Fibroblast of skin of right biceps (primary cell): ENCODE measurements at regions not wholly inside any gene's neighbourhood (a gene's known extent, or its start where the extent isn't known, plus 50 kb on each side); places are given as distances from the start of the nearest gene placed in this dataset.
"Not testable (repeated sequence)": the region's sequence is repeated elsewhere in the genome, so short reads cannot be mapped to it uniquely, and the experiment has no call there.

Source experiments
- DNase-seq: peaks from one replicate; pipeline ENCODE4 v3.0.0-alpha.2; 2013

DNA sequence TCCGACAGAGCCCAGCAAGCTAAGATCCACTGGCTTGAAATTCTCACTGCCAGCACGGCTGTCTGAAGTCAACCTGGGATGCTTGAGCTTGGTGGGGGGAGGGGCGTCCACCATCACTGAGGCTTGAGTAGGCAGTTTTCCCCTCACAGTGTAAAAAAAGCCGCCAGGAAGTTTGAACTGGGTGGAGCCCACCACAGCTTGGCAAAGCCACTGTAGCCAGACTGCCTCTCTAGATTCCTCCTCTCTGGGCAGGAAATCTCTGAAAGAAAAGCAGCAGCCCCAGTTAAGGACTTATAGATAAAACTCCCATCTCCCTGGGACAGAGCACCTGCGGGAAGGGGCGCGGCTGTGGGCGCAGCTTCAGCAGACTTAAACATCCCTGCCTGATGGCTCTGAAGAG, 68.7 kb upstream of the LIPC start:
- DNase-seq = not testable (repeated sequence)

DNA sequence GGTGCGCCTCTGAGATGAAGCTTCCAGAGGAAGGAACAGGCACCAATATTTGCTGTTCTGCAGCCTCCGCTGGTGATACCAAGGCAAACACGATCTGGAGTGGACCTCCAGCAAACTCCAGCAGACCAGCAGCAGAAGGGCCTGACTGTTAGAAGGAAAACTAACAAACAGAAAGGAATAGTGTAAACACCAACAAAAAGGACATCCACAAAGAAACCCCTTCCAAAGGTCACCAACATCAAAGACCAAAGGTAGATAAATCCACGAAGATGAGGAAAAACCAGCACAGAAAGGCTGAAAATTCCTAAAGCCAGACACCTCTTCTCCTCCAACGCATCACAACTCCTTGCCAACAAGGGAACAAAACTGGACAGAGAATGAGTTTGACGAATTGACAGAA, 68.1 kb upstream of the LIPC start:
- DNase-seq = not testable (repeated sequence)

DNA sequence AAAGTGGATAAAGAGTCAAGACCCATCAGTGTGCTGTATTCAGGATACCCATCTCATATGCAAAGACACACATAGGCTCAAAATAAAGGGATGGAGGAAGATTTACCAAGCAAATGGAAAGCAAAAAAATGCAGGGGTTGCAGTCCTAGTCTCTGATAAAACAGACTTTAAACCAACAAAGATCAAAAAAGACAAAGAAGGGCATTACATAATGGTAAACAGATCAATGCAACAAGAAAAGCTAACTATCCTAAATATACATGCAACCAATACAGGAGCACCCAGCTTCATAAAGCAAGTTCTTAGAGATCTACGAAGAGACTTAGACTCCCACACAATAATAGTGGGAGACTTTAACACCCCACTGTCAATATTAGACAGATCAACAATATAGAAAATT, 66.7 kb upstream of the LIPC start:
- DNase-seq = not testable (repeated sequence)

DNA sequence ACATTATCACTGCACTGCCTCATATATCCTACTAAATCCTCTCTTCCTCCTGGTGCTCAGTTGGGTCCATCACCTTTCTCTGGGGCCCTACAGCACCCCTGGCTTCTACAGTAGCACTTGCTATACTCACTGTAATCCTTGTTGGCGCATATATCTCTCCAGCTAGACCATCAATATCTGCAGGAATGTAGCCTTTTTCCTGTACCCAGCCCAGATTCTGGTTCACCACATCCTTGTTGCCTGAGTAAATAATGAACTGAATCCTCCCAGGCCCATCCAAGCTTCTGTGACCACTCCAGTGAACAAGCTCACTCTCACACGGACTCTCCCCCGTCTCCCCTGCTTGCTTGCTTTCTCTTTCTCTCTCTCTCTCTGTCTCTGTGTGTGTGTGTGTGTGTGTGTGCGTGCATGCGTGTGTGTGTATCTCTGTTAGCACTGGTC, 62.5 kb upstream of the LIPC start:
- DNase-seq = peak; percentile 42

DNA sequence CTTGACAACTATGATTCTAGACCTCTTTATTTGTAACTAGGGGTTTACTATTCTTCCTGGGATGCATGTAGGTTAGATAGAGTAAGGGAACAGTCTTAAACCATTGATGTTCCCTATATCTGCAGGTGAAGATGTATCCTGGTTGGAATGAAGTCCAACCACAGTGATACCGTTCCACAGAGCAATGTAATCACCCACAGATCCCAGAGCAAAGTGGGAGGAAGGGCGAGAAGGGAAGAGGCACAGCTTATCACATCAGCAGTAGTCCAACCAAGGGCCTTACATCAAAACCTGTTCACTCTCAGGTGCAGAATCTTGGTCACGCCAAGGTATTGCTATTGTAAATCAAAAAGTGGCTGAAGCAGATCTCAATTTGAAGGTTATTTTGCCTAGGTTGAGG, 61.8 kb upstream of the LIPC start:
- no peak for DNase-seq

DNA sequence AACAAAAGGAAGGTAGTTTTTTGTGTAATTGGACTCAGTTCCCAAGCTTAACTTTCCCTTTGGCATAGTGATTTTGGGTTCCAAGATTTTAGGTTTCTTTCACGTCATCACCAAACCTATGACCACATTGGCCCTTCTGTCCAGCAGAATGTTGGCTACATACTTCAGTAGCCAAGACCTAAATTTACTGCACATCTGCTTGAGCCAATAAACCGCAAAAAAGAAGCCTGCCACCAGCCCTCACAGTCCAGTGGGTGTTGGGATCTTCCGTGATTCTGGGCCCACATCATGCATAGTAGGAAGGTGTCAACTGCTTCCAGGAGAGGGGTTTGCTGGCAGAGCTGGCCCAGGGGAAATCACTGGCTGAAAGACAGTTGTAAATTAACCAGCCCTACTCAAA, 57.6 kb upstream of the LIPC start:
- no peak for DNase-seq

DNA sequence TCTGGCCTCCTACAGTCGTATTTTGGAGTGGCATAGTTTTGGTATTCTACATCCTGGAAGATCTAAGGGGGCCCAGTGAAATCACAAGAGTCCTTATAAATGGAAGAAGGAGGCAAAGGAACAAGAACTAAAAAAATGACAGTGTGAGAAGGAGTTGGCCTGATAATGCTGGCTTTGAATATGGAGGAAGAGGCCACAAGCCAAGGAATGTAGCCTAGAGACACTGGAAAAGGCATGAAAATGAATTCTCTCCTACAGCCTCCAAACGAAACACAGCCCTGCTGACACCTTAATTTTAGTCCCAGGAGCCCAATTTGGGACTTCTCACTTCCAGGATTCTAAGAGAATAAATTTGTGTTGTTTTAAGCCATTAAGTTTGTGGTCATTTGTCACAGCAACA, 54.6 kb upstream of the LIPC start:
- no peak for DNase-seq

DNA sequence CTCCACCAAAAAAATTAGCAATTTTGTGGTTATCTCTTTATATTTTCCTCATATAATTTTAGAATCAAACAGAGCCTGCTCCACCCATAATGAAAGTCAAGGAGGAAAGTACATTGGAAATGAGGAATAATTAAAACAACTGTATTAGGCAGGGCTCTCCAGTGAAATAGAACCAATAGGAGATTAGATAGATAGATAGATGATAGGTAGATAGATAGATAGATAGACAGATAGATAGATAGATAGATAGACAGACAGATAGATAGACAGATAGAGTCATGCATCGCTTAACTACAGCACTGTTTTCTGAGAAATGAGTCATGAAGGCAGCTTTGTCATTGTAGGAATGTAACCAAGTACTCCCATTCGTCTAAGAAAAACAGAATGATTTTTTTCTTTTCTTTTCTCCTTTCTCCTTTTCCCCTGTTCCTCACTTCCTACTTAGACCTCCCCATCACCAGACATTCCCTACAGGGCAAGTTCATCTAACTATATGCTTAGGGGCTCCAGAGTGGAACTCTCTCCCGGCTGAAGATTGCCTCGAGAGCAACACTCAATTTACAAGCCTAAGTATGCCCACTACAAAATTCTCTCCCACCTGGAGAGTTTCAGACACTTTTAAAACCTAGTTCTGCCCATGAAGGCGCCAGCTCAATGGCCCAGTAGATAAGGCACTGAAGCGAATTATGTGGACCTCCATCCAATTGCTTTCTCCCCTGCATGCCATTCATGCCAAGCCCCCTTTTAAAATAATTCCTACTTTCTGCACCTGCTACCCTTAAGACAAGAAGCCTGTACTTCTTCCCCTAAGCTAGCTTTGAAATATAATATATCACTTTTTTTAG, 53.3 kb upstream of the LIPC start:
- DNase-seq = peak; percentile 40

DNA sequence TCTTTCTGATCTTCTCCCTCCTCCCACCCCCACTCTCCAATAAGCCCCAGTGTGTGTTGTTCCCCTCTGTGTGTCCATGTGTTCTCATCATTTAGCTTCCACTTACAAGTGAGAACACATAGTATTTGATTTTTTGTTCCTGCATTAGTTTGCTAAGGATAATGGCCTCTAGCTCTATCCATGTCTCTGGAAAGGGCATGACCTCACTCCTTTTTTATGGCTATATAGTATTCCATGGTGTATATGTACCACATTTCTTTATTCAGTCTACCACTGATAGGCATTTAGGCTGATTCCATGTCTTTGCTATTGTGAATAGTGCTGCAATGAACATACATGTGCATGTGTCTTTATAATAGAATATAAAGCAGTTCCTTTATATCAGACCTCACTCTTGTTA, 52.3 kb upstream of the LIPC start:
- not testable (repeated sequence) for DNase-seq

DNA sequence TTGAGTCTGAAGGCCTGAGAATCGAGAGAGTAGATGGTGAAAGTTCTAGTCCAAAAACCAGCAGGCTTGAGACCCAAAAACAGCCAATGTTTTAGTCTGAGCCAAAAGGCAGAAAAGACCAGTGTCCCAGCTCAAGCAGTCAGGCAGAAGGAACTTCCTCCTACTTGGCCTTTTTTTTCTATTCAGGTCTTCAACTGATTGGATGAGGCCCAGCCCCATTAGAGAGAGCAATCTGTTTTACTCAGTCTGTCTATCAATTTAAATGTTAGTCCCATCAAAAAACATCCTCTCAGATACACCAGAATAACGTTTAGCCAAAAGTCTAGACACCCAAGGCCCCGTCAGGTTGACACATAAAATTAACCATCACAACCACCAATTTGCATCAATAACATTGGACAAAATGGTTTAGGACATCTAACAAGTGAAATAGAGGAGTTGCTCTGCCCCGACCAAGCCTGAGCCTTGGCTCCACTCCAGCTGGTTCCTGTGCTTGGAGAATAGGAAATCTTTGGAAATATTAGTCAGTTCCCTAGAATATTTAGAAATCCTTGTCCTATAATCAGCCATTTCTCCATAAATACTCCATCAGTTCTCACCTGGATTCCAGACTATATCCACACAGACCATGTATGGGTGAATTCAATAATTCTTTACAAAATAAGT, 51.4 kb upstream of the LIPC start:
- DNase-seq = no peak

DNA sequence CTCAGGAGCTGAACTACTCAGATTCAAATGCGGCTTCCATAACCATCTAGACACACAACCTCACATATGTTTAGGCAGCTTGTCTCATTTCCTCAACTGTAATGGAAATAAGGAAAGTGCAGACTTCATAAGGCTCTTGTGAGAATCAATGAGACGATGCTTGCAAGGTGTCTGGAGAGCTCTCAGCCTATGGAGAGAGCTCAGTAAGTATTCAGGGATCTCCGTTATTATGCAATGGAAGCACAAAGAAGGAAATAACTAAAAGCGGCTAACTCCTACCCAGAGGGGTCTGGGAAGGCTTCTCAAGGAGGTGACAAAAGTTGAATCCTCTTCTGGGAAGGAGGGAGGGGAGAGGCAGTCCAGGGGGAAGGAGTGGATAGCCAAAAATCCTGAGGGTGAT, 50.1 kb upstream of the LIPC start:
- DNase-seq = no peak
